CD4-positive, alpha-beta T cell treated with Interleukin-15 for 4 hours (primary cell): ENCODE measurements at regions not wholly inside any gene's neighbourhood (a gene's known extent, or its start where the extent isn't known, plus 50 kb on each side); places are given as distances from the start of the nearest gene placed in this dataset.

ENCODE experiments used
- DNase-seq: peaks from one replicate; pipeline ENCODE4 v3.0.0-alpha.2; 2020; ENCODE audit warnings: low spot score

DNA sequence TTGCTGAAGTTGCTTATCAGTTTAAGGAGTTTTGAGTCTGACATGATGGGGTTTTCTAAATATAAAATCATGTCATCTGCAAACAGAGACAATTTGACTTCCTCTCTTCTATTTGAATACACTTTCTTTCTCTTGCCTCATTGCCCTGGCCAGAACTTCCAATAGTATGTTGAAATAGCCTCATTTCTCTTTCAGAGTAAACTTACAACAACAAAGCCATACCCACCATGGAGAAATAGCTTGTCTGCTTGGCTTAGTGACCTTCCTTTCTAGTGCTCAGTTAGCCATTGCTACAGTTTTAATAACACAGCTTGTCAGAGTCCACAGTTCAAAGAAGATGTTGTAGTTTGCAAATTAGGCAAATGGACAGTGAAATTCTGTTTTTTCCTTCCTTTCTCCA is 228.0 kb downstream of the ETAA1 start:
- no peak for DNase-seq

DNA sequence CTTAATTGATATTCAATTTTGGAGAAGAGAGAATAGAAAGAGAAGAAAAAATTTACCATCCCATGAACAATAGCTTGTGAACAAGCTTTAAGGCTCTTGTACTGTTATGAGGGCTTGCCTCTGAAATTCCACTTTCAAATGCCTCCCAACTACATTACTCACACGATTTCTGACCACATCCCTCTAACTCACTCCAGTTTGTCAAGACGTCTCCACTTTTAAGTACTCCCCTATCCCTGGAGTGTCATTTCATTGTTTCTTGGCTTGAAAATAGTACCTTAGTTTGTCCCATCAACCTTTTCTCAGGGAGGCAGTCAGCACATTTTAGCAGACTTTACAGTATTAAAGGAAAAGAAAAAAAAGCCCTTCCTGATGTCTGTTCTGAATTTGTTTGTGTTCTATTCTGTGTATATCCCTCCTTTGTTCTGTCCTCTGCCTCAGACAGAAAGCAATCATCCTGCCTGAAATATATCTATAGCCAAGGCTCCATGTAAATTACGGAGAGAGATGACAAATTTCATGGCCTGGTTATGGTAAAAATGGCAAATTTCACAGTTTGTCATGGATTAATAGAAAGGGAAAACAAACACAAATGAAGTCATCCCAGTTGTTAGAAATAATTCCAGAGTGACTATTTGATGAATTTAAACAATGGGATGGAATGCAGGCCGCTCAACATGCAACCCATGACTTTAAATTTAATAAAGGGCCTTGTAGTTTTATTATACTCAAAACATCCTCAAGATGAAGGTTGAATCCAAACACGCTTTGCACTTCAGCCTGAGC is 228.8 kb downstream of the ETAA1 start:
- DNase-seq = no peak

DNA sequence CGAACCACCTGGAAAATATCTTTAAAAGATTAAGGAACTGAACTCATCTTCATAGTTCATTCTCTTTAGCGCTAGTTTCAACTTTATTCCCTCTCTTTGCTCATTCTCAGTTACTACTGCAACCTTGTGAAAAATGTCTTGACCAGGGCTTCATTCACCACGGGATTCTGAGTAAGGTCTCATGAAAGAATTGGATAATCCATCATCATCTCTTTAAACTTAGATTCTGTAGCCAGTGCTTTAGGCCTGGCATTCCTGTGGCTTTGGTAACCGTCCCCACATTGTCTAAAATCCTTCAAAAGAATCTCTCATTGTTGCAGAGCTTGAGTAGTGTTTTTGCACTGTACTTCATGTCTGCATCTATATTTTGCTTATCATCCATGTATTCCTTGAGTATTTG is 229.5 kb downstream of the ETAA1 start:
- DNase-seq = no peak

DNA sequence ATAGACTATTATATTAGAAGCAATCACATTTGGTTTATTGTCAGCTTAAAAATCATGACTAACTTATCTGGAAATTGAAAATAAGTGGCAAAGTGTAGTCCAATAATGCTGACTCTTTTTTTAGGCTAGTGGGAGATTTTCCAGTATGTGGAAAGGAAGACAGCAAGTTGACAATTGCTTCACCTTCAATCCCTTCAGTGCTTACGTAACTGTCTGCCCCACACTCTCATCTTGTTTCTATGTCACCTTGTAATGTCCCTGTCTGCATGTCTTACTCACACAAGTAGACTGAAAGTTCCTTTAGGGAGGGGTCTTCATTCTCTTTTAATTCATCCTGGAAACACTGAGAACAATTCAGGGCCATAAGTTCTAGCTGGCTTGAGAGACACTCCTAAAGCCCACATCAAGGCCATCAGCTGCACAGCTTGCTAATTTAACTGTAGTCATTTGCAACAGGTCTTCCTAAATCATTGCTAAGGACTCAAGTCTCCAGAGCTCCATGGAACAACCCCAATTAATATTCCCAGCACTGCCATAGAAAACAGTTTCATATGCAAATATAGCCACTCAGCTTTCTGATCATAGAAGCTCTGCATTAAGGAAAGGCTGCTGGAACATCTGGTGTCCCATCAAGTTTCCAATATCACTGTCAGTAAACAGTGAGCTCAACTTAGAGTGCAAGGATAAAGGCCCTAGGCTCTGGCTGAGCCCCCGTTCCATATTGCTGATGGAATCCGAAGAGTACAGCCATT is 230.5 kb downstream of the ETAA1 start:
- DNase-seq = no peak

DNA sequence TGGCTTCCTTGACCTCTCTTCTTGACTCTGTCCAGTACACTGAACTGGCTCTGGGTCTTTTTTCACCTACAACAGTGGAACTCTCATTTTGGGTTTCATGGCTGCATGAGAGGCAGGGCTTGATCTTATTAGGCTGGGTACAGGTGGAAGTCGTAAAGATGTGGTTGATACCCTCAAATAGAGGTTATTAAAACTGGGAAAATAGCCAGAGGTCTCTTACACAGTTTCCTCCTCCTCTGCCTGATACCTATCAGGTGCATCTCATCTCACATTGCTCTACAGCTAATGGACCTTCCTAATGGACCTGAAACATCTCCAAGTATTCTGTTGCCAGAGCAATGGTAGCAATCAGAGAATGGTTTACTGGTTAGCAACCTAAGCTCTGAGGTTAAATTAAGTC is 231.8 kb downstream of the ETAA1 start:
- DNase-seq = no peak

DNA sequence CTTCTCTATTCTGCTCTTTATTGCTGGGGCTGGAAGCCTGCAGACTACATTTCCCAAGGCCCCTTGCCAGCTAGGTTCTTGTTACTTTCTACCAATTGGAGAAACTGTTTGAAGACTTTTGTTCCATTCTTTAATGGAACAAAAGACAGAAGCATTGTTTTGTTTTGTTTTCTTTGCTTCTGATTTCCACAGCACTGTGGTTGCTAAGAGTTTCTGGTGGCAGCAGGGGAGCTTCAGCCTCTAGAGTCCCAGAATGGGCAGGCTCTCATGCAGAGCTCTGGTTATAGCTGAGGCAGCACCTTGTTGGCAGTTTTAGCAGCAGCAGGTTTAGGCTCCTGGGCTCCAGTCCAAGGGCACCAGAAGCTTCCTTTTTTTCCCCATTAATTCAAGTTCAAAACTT is 234.3 kb downstream of the ETAA1 start:
- no peak for DNase-seq

DNA sequence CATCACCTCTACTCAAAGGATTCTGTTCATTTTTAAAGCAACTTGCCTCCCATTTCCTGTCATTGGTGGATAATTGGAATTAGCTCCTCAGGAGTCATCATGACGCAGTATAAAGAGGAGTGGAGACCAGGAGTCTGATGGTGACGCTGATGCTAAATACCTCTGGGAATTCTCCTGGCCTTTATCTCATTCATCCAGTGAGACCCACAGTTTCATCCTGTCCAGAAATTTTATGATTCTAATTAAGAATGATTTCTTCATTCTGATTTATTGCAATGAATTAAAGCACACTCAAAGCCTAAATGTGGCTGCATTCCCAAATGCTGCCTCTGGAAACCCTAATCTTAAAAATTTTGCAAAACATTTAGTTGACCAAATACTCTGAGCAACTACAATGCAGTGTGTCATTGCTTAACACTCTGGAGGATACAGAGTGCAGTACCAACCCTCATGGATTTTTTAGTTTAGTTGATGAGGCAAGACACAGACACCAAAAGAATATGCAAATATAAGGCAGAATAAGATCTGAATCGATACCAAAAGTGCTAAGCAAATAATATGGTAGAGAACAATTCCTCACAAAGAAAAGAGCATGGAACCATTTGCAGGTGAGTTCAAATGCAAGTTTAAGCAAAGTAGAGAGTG is 236.2 kb downstream of the ETAA1 start:
- DNase-seq = no peak

DNA sequence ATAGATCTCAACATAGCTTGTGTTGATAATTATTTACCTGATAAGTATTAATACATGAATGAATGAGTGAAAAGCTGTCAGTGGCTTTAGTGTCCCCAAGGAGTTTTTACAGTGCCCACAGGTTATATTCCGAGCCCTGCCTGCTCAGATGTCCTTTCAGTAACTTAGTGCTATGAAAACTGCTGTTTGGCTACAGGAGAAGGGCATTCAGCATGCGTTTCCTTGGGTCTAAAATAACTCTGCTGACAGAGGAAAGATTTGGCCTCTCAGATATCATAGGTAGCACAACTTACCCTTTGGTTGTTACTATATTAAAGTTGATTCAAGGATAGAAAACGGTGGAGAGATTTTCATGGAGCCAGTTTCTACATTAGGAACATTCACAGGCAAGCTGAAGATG is 241.0 kb downstream of the ETAA1 start:
- no peak for DNase-seq

DNA sequence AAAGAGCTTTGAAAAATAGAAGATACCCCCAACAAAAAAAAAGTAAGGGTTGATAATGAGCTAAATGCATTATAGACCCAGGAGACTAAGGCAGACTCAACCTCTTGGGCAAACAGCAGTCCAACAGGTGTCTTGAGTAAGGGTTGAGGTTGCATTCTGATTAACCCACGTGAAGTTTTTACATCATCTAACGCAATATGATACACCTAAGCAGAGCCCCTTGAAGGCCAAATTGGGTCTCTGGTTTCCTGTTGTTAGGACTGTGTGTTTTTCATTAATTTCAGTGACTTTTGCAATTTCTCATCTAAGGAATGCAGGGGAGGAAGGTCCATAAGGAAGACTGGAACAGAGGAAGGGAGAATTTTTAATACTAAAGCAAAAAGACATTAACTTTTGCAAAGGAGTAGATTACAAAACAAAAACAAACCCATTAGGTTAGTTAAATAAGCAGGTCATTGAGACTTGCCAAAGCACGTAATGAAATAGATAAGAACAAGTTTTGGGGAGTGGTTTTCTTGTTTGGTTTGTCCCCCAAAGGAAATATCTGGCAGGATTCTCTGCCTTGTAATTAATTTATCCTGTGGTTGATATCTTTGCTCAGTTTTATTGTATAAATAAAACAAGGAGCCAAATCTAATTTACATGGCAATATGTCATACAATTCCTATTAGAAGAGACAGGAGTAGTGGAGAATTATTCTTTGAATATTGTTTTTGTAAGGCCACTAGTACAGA is 244.3 kb downstream of the ETAA1 start:
- no peak for DNase-seq

DNA sequence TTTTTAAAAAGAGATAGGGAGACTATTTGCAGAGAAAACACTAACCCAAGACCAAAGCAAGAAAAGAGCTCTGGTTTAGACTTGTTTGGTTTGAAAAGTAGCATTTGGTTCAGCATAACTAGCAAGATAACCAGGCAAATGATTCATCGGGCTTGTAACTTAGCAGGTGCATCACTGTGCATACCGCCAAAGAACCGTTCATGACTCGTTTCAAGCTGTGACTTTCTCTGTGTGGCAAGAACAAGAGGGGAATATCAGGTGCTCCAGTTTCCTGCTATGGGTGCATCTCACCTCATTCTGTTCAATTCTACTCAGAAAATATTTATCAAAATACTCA is 244.9 kb downstream of the ETAA1 start:
- no peak for DNase-seq

DNA sequence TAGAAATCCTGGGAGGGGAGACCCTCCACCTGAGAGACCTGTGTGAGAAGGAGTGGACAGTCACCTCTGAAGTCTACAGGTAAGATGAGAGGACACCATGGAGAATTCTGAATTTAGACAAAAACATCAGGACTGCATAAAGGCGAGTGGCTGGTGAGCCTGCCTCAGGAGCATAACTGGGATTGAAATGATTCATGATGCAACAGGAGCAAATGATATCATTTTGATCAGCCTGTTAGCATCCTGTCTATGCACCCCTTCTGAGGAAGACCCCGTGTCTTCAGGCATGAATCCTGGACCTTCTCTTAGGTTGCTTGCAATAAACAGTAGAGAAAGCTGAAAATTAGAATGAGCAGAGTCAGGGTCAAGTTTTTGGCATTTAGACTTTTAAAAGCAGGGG is 245.8 kb downstream of the ETAA1 start:
- DNase-seq = no peak

DNA sequence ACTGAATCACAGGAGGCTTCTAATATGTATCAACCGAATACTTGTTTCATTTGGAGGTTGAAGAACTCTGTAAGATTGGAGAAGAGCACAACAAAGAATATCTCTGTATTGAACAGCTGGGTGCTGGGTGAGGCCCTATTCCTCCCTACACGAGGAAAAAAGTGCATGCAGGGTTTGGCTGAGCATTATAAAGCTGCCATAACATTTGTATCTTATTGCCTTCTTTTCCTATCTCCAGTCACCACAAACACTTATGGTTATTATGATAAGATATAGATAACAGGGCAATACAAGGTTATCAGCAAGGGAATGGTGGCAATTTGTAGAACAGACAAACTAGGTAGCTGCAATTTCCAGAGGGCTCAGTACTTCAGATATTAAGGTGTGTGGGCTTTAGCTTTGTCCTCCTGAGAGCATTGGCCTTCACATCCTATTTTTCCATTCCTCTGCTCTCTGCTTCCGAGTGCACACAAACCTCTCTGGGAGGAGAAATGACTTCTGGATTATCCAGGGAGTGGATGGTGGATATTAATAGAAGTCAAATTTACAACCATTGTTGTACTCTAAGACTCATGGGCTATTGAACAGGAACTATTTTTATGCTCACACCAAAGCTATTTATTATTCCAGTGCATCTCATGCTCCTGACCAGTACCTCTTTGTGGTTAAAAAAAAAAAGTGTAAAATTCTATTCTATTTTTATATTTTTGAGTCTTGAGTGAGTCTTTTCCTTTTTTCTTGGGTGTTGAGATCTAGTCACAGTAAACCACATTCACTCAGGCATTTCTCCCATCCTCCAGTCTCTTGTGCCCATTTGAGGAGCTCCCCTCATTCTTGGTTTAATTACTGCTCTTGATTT is 248.4 kb downstream of the ETAA1 start:
- no peak for DNase-seq

DNA sequence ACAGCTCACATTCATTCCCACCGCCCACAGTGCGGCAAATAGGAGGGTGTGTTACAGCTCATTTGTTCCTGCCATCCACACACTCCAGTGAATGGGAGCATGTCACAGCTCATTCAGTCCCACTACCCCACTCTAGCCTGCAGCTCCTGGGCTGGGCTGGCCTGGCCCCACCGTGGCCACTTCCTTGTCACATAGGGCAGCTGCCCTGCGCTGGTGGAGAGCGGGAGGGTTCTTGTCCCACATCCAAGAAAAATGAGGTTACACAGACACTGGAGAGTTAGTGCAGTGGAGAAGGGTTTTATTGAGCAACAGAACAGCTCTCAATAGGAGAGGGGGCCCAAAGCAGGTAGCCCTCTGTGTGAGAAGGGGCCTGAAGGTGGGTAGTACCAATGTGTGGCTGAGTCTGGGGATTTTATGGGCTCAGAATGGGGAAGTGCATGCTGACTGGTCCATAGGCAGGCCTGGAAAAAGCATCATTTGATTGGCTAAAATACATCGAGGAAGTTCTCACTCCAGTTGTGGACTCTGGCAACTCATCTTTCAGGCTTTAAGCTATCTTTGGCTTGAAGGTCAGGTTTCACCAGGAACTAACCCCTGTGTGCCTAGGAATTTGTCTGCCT is 249.7 kb downstream of the ETAA1 start:
- DNase-seq = no peak

DNA sequence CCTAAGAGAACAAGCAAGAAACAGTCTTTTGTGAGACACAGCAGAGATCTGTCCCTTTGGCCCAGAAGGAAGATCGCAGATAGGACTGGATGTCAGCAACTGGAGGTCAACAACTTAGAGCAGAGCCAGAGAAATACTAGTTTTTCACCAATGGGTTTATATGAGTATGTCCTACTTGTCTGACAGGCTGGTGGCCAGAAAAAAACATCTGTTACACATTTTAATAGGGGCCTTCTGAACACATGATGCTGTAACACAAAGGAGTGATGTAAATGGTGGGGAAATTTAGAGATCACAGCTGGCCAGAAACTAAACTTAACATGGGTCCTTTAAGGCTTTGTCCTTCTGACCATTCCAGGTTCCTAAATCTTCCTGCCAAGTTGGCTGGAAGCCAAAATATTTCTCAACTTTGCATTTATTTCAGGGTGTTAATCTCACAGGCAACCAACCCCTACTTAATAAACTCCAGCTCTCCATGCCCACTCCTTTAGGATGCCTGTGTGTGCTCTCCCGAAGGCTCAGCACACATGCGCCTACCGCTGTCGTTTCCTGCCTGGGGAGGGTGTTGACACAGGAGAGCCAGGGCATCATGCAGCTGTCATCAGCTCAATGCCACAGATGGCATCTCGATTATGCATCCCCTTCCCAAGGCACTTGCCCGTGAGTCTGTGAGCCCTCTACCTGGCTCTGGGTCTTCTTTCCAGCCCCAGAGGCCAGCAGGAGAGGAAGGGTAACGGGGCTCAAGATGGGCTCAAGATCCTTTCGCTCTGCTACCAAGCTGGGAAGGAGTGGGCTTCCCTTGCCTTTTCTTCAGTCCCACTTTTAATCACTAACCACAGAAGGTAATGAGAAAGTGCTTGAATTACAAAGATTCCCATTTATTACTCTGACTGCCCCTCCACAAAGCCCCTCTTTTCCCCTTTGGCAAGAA is 252.5 kb downstream of the ETAA1 start:
- no peak for DNase-seq

DNA sequence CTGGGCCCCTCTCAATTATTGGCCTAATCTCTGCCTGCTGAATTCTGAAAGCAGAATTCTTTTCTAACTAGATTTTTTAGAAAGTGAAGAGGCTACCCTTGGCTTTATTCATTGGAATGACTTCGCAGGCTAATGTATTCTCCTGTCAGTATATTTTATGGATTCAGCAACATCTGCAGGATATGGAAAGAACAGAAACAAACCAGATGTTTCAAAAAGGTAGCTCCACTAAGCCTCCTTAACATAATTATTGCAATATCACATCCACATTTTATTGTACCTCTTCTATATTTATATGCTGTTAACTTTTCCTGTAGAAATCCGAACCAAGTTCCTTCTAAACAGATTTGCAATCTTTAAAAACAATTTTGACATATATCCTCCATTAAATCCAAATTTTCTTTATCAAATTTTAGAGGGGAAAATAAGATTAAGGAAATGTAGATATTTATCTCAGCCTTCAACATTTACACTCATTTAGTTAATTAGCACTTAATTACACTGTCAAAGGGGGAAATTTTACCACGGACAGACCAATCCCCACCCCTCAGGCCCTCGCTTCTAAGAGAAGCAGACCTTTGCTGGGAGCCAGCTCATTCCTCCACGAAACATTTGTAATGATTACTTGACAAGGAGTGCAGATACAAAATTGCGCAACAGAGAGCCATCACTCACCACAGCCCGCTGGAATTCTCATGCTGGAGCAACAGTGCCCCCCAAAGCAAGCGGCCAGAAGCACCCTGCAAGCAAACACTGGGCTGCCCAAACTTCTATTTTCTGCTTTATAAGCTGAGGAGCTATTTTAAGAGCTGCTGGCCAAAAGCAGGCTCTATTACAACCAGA is 253.4 kb downstream of the ETAA1 start:
- DNase-seq = no peak

DNA sequence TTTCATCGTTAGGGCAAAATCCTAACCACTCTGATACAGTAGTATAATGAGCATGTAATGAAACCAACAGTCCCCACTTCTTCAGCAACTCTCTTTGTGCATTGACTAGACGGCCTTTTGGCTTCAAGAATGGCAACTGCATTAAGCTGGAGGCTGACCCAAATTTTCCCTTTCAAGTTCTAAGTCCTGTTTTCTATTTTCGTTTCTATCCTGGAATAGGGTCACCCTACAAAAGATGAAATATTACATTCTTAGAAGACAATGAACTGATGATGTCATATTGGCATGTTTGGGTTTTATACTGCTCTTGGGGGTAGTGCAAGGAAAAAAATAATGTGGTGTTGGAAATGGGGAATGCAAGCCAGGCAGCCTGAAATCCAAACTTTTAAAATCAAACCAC is 254.4 kb downstream of the ETAA1 start:
- DNase-seq = no peak

DNA sequence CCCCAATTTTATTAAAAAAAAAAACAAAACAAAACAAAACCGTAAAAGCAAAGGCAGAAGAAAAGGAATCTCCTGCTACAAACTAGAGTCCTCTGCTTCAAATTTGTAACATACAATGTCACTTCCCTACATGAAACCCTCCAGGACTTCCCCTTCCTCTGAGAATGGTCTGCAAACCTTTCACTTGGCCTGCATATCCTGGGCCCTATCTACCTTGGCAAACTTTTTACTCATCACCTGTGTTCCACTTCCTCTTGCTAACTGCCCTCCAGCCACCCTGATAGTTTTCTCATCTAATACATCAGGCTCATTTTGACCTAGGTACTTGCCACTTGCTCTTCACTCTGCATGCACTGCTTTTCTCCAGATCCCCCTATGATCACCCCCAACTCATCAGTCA is 255.5 kb downstream of the ETAA1 start:
- DNase-seq = no peak

DNA sequence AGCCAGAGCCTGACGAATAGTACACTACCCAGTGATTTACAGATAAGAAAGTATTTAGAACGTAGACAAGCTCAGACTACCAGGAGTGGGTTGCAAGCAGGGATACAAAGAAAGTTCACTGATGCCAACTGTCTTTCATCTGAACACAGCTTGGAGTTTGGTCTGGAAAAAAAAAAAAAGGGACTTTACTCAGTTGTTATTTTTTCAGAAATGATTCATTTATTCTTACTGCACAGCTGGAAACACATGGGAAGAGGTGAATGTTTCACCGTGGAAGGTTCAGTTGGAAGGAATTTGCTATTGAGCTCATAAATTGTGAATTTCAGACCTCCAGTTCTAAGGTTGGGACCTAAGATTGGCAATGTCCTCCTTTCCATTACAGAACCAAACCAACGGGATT is 259.7 kb downstream of the ETAA1 start:
- DNase-seq = no peak

DNA sequence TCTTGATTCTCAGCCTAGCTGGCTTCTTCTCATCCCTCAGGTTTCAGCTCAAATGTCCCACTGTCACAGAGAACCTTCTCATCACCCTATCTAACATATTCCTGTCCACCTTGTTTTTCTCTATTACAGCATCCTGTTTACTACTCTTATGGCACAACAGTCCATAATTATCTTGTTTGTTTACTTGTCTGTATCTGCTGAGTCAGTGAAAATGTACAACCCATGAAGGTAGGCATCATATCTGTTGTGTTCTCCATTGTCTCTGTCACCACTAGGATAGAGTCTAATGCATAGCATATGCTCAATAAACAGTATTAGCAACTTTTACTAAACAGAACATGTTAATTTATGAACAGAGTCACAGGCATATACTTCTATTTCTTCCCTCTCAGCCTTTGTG is 261.7 kb downstream of the ETAA1 start:
- DNase-seq = no peak
